ENCODE measurements at regions not wholly inside any gene's neighbourhood (a gene's known extent, or its start where the extent isn't known, plus 50 kb on each side); places are given as distances from the start of the nearest gene placed in this dataset.

- 82 to 85% methylated on average over 2 of the region's 2 CpGs for WGBS, 2 donors
- Histone ChIP-seq H3K27me3 (ENCODE audit: control insufficient read depth in 3 of 3, insufficient read depth in 3 of 3, low read length in 2 of 3) (no peaks in the 10 kb centered on the region), H3K4me1 (ENCODE audit: control insufficient read depth in 5 of 5, insufficient read depth in 5 of 5, low read length in 5 of 5) (no peaks in the 10 kb centered on the region), H3K36me3 (ENCODE audit: control insufficient read depth in 4 of 4, insufficient read depth in 4 of 4, low read length in 4 of 4) (no peaks in the 10 kb centered on the region), H3K27ac (ENCODE audit: low read depth in 1 of 2, low read length in 1 of 2) (no peak overlapping the region), H3K4me3 (no peak overlapping the region), H3K9me3 (ENCODE audit: control insufficient read depth in 4 of 4, insufficient read depth in 3 of 4, low read length in 3 of 4) (no peaks in the 10 kb centered on the region), H3K9ac (ENCODE audit: insufficient read depth in 1 of 2, low read length in 2 of 2) (no peak overlapping the region)
- ATAC-seq (ENCODE audit: insufficient read depth, low FRiP score) (no peak), DNase-seq (no peak)
- no peak for TF ChIP-seq CTCF (IDR thresholded peaks at IDR 0.05; ENCODE audit: control extremely low read depth, extremely low read depth)
Measured at GRCh38 chr4:160257318-160257717, 1154.4 kb downstream of the RAPGEF2 start.

DNA sequence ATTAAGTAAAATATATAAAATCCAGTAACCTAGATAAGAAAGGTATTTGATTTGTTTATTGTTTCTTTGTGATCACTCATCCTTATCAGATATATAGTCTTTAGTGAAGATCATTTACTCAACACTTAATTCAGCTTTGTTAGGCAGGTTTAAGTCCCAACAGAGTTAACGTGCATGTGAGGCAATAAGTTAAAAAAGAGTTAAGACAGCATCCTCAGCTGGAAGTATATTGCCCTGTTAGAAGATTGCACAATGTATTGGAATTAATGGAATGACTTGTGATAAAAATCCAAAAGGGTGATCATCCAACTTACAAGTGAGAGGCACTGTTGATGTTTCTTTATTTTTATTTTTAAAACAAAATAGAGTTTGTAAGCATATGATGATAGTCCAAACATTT is 1162.1 kb downstream of the RAPGEF2 start:
- H3K9ac ChIP-seq (ENCODE audit: insufficient read depth in 1 of 2, low read length in 2 of 2): no peak overlapping the region
- ATAC-seq (ENCODE audit: insufficient read depth, low FRiP score) (no peak), DNase-seq (no peak)
- no peak for TF ChIP-seq CTCF (IDR thresholded peaks at IDR 0.05; ENCODE audit: control extremely low read depth, extremely low read depth)
- H3K4me3 ChIP-seq: no peak overlapping the region
- H3K27ac ChIP-seq (ENCODE audit: low read depth in 1 of 2, low read length in 1 of 2): no peak overlapping the region
- 29 to 58% methylated on average over 1 of the region's 1 CpG for WGBS, 2 donors
- no peaks in the 10 kb centered on the region for H3K4me1 ChIP-seq (ENCODE audit: control insufficient read depth in 5 of 5, insufficient read depth in 5 of 5, low read length in 5 of 5)
- H3K9me3 ChIP-seq (ENCODE audit: control insufficient read depth in 4 of 4, insufficient read depth in 3 of 4, low read length in 3 of 4): peaks cover 0 to 2% (median 0%) of the 10 kb centered on the region in 4 donors
- H3K27me3 ChIP-seq (ENCODE audit: control insufficient read depth in 3 of 3, insufficient read depth in 3 of 3, low read length in 2 of 3): no peaks in the 10 kb centered on the region
- no peaks in the 10 kb centered on the region for H3K36me3 ChIP-seq (ENCODE audit: control insufficient read depth in 4 of 4, insufficient read depth in 4 of 4, low read length in 4 of 4)

GRCh38 chr4:160265836-160266235 is 1163.0 kb downstream of the RAPGEF2 start:
- TF ChIP-seq CTCF (IDR thresholded peaks at IDR 0.05; ENCODE audit: control extremely low read depth, extremely low read depth): no peak
- 88 to 96% methylated on average over 2 of the region's 2 CpGs for WGBS, 2 donors
- no peak for ATAC-seq (ENCODE audit: insufficient read depth, low FRiP score)

GRCh38 chr4:160276785-160277325 is 1174.0 kb downstream of the RAPGEF2 start:
- DNase-seq (no peak), ATAC-seq (ENCODE audit: insufficient read depth, low FRiP score) (no peak)
- 56 to 64% methylated on average over 3 of the region's 3 CpGs for WGBS, 2 donors
- H3K36me3 ChIP-seq (ENCODE audit: control insufficient read depth in 4 of 4, insufficient read depth in 4 of 4, low read length in 4 of 4): no peaks in the 10 kb centered on the region
- no peak for TF ChIP-seq CTCF (IDR thresholded peaks at IDR 0.05; ENCODE audit: control extremely low read depth, extremely low read depth)
- H3K4me3 ChIP-seq: no peak overlapping the region
- no peaks in the 10 kb centered on the region for H3K27me3 ChIP-seq (ENCODE audit: control insufficient read depth in 3 of 3, insufficient read depth in 3 of 3, low read length in 2 of 3)
- no peak overlapping the region for H3K27ac ChIP-seq (ENCODE audit: low read depth in 1 of 2, low read length in 1 of 2)
- H3K9ac ChIP-seq (ENCODE audit: insufficient read depth in 1 of 2, low read length in 2 of 2): no peak overlapping the region
- H3K4me1 ChIP-seq (ENCODE audit: control insufficient read depth in 5 of 5, insufficient read depth in 5 of 5, low read length in 5 of 5): no peaks in the 10 kb centered on the region
- H3K9me3 ChIP-seq (ENCODE audit: control insufficient read depth in 4 of 4, insufficient read depth in 3 of 4, low read length in 3 of 4): peaks cover 0 to 11% (median 5%) of the 10 kb centered on the region in 4 donors

More at GRCh38 chr4:160265836-160266235, 1163.0 kb downstream of the RAPGEF2 start:
- H3K4me1 ChIP-seq (ENCODE audit: control insufficient read depth in 5 of 5, insufficient read depth in 5 of 5, low read length in 5 of 5): no peaks in the 10 kb centered on the region
- peaks cover 0 to 2% (median 0%) of the 10 kb centered on the region in 4 donors for H3K9me3 ChIP-seq (ENCODE audit: control insufficient read depth in 4 of 4, insufficient read depth in 3 of 4, low read length in 3 of 4)
- H3K36me3 ChIP-seq (ENCODE audit: control insufficient read depth in 4 of 4, insufficient read depth in 4 of 4, low read length in 4 of 4): no peaks in the 10 kb centered on the region
- DNase-seq: no peak
- H3K4me3 ChIP-seq: no peak overlapping the region
- no peak overlapping the region for H3K9ac ChIP-seq (ENCODE audit: insufficient read depth in 1 of 2, low read length in 2 of 2)
- H3K27ac ChIP-seq (ENCODE audit: low read depth in 1 of 2, low read length in 1 of 2): no peak overlapping the region
- no peaks in the 10 kb centered on the region for H3K27me3 ChIP-seq (ENCODE audit: control insufficient read depth in 3 of 3, insufficient read depth in 3 of 3, low read length in 2 of 3)

Measured in lung (tissue), 11 donors.